ENCODE measurements at regions not wholly inside any gene's neighbourhood (a gene's known extent, or its start where the extent isn't known, plus 50 kb on each side); places are given as distances from the start of the nearest gene placed in this dataset.

DNA sequence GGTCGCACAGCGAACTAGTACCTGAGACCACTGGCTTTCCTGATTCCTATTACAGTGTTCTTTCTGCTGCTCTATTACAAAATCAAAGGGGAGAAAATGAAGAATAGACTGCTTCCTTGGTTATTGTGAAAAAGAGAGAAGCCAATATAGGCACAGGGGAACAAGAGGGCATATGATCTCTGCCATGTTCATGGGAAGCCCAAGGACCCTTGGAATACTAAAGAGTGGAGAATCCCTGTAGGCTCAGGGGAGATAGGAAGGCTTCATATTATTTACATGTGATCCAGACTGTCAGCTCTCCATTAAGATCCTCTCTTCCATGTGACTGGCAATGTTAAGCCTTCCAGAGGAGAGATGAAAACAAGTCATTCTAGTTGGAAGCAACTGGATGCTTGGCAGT lies 135.7 kb upstream of the MYCN start:
- H3K27ac ChIP-seq (ENCODE audit: insufficient read depth, low read length) = no peak overlapping the region
- H3K27me3 ChIP-seq (ENCODE audit: control insufficient read depth, insufficient read depth, low read length) = no peaks in the 10 kb centered on the region
- no peaks in the 10 kb centered on the region for H3K36me3 ChIP-seq (ENCODE audit: control insufficient read depth, insufficient read depth, low read length)
- no peak overlapping the region for H2AFZ ChIP-seq (ENCODE audit: low read length)
- no peak overlapping the region for H3K9ac ChIP-seq (ENCODE audit: insufficient read depth, low read length)
- no peak overlapping the region for H3K4me2 ChIP-seq (ENCODE audit: extremely low read depth, insufficient read depth, low read length)
- DNase-seq (ENCODE audit: low read depth in 2 of 2) = no peak
- H3K79me2 ChIP-seq (ENCODE audit: control insufficient read depth, insufficient read depth, low read length) = no peaks in the 10 kb centered on the region
- H4K20me1 ChIP-seq (ENCODE audit: control insufficient read depth, extremely low read depth, insufficient read depth, low read length) = no peaks in the 10 kb centered on the region
- H3K4me3 ChIP-seq (replicated peaks in 1 of 4; ENCODE audit: control extremely low read depth in 1 of 4, insufficient read depth in 1 of 4, low read depth in 3 of 4, low read length in 4 of 4) = no peak overlapping the region
- no peaks in the 10 kb centered on the region for H3K9me3 ChIP-seq (ENCODE audit: control insufficient read depth, insufficient read depth, low read depth, low read length)
- no peak for TF ChIP-seq EZH2 (IDR thresholded peaks at IDR 0.05; ENCODE audit: low read length, missing control alignments)
- TF ChIP-seq, protein P1, sequence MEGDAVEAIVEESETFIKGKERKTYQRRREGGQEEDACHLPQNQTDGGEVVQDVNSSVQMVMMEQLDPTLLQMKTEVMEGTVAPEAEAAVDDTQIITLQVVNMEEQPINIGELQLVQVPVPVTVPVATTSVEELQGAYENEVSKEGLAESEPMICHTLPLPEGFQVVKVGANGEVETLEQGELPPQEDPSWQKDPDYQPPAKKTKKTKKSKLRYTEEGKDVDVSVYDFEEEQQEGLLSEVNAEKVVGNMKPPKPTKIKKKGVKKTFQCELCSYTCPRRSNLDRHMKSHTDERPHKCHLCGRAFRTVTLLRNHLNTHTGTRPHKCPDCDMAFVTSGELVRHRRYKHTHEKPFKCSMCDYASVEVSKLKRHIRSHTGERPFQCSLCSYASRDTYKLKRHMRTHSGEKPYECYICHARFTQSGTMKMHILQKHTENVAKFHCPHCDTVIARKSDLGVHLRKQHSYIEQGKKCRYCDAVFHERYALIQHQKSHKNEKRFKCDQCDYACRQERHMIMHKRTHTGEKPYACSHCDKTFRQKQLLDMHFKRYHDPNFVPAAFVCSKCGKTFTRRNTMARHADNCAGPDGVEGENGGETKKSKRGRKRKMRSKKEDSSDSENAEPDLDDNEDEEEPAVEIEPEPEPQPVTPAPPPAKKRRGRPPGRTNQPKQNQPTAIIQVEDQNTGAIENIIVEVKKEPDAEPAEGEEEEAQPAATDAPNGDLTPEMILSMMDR (conservative IDR thresholded peaks at IDR 0.05 in 1 of 2, IDR thresholded peaks at IDR 0.05 in 1 of 2; ENCODE audit: low read depth in 1 of 2, low read length in 2 of 2) = no peak
- no peaks in the 10 kb centered on the region for H3K4me1 ChIP-seq (ENCODE audit: control insufficient read depth, extremely low read depth, insufficient read depth, low read length)

DNA sequence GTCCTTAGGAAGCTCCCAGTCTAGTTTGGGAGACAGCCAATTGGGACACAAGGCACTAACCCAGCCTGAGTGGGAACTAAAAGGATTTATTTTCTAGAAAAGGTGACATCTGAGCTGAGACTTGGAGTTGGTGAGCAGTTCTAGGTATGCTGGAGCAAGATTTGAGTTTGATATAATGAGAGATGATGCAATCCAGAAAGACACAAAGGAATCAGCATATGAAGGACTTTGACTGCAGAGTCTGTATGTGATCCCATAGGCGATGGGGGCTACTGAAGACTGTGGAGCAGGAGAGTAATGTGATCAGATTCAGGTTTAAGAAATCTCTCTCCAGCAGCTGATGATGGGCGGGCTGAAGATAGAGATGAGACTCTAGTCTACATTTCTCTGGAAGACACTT lies 135.1 kb upstream of the MYCN start:
- Histone ChIP-seq H3K4me1 (ENCODE audit: control insufficient read depth, extremely low read depth, insufficient read depth, low read length) (no peaks in the 10 kb centered on the region), H3K27ac (ENCODE audit: insufficient read depth, low read length) (no peak overlapping the region), H2AFZ (ENCODE audit: low read length) (no peak overlapping the region), H3K9me3 (ENCODE audit: control insufficient read depth, insufficient read depth, low read depth, low read length) (no peaks in the 10 kb centered on the region), H3K9ac (ENCODE audit: insufficient read depth, low read length) (no peak overlapping the region), H3K79me2 (ENCODE audit: control insufficient read depth, insufficient read depth, low read length) (no peaks in the 10 kb centered on the region), H3K4me2 (ENCODE audit: extremely low read depth, insufficient read depth, low read length) (no peak overlapping the region), H4K20me1 (ENCODE audit: control insufficient read depth, extremely low read depth, insufficient read depth, low read length) (no peaks in the 10 kb centered on the region), H3K4me3 (replicated peaks in 1 of 4; ENCODE audit: control extremely low read depth in 1 of 4, insufficient read depth in 1 of 4, low read depth in 3 of 4, low read length in 4 of 4) (no peak overlapping the region), H3K27me3 (ENCODE audit: control insufficient read depth, insufficient read depth, low read length) (no peaks in the 10 kb centered on the region), H3K36me3 (ENCODE audit: control insufficient read depth, insufficient read depth, low read length) (no peaks in the 10 kb centered on the region)
- no peak for TF ChIP-seq EZH2 (IDR thresholded peaks at IDR 0.05; ENCODE audit: low read length, missing control alignments)
- TF ChIP-seq, protein P1 (conservative IDR thresholded peaks at IDR 0.05 in 1 of 2, IDR thresholded peaks at IDR 0.05 in 1 of 2; ENCODE audit: low read depth in 1 of 2, low read length in 2 of 2) = no peak
- no peak for DNase-seq (ENCODE audit: low read depth in 2 of 2)

DNA sequence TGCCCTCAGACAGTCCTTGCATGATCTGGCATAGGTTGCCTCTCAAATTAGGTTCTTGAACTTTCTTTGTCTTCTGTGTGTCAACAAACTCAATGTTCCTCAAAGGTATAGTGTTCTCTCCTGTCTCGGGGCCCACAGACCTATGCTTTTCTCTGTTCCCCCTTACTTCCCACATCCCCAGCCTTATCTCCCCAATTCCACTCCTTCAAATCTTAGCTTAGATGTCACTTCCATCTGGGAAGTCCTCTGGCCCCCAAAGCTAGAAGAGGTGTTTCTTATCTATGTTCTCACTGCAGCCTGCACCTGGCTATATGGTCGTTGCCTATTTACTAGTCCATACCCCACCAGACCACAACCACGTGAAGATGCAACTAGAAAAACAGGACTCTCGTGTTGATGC lies 134.6 kb upstream of the MYCN start:
- no peaks in the 10 kb centered on the region for H3K27me3 ChIP-seq (ENCODE audit: control insufficient read depth, insufficient read depth, low read length)
- no peaks in the 10 kb centered on the region for H3K79me2 ChIP-seq (ENCODE audit: control insufficient read depth, insufficient read depth, low read length)
- no peak overlapping the region for H3K4me3 ChIP-seq (replicated peaks in 1 of 4; ENCODE audit: control extremely low read depth in 1 of 4, insufficient read depth in 1 of 4, low read depth in 3 of 4, low read length in 4 of 4)
- TF ChIP-seq EZH2 (IDR thresholded peaks at IDR 0.05; ENCODE audit: low read length, missing control alignments) = no peak
- TF ChIP-seq, protein P1 (conservative IDR thresholded peaks at IDR 0.05 in 1 of 2, IDR thresholded peaks at IDR 0.05 in 1 of 2; ENCODE audit: low read depth in 1 of 2, low read length in 2 of 2) = no peak
- no peaks in the 10 kb centered on the region for H3K36me3 ChIP-seq (ENCODE audit: control insufficient read depth, insufficient read depth, low read length)
- H3K9me3 ChIP-seq (ENCODE audit: control insufficient read depth, insufficient read depth, low read depth, low read length) = no peaks in the 10 kb centered on the region
- H3K27ac ChIP-seq (ENCODE audit: insufficient read depth, low read length) = no peak overlapping the region
- no peak for DNase-seq (ENCODE audit: low read depth in 2 of 2)
- no peak overlapping the region for H3K4me2 ChIP-seq (ENCODE audit: extremely low read depth, insufficient read depth, low read length)
- H2AFZ ChIP-seq (ENCODE audit: low read length) = no peak overlapping the region
- H4K20me1 ChIP-seq (ENCODE audit: control insufficient read depth, extremely low read depth, insufficient read depth, low read length) = no peaks in the 10 kb centered on the region
- H3K4me1 ChIP-seq (ENCODE audit: control insufficient read depth, extremely low read depth, insufficient read depth, low read length) = no peaks in the 10 kb centered on the region
- H3K9ac ChIP-seq (ENCODE audit: insufficient read depth, low read length) = no peak overlapping the region
